Glomerular visceral epithelial cell (primary cell): ENCODE measurements at regions not wholly inside any gene's neighbourhood (a gene's known extent, or its start where the extent isn't known, plus 50 kb on each side); places are given as distances from the start of the nearest gene placed in this dataset.
"Not testable (repeated sequence)": the region's sequence is repeated elsewhere in the genome, so short reads cannot be mapped to it uniquely, and the experiment has no call there.

ENCODE experiments used
- DNase-seq: peaks from one replicate; pipeline ENCODE4 v3.0.0-alpha.2; 2016; ENCODE audit errors: extremely low spot score

DNA sequence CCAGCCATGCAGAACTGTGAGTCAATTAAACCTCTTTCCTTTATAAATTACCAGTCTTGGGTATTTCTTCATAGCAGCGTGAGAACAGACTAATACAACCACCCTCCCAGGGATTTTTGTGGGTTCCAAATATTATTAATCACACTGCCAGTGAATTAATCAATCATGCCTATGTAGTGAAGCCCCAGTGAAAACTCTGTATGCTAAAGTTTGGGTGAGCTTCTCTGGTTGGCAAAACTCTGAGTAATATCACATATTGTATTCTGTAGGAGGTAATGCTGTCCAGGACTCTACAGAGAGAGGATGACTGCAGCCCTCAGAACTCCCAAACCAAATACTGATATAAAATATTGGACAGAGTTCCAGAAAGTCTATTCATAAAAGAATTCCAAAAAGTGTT, 216.9 kb downstream of the RPAP3 start:
- no peak for DNase-seq

DNA sequence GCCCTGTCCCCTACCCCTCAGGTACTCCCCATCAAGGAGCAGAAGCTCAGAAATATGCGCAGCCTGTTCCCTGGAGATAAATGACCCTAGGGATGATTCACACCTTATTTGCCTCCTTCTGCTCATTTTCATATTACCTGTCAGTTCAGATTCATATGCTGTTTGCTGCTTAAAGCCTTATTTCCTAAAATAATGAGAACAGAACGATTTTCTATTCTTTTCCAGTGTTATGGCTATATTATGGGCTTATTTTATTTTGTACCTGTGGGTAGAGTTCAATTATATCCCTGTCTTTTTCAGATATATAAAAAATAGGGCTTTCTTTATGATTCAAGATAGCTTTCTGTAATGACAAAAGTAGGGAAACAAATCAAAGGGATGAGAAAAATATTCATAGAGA, 224.8 kb downstream of the RPAP3 start:
- DNase-seq = no peak

DNA sequence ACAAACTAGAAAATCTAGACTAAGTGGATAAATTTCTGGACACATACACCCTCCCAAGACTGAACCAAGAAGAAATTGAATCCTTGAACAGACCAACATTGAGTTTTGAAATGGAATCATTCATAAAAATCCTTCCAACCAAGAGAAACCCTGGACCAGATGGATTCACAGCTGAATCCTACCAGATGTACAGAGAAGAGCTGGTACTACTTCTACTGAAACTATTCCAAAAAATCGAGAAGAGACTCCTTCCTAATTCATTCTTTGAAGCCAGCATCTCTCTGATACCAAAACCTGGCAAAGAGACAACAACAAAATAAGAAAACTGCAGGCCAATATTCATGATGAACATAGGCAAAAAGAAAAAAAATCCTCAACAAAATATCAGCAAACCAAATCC, 227.4 kb downstream of the RPAP3 start:
- DNase-seq = no peak

DNA sequence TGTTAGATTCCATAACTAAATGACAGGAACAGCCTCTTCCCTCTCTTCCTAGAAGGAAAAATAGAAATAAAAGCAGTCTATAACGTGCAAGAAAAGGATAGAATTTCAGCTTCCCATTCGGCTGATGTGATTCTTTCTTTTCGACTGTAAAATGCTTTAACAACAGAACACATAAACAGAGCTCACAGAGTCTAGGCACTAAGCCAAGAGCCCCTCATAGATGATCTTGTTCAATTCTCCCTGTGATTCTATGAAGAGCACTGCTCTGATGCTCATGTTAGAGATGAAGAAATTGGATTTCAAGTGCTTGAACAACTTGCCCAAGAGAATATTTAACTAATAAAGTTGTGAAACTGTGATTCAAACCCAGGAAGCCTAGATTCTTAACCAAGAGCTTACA, 232.7 kb downstream of the RPAP3 start:
- DNase-seq = no peak

DNA sequence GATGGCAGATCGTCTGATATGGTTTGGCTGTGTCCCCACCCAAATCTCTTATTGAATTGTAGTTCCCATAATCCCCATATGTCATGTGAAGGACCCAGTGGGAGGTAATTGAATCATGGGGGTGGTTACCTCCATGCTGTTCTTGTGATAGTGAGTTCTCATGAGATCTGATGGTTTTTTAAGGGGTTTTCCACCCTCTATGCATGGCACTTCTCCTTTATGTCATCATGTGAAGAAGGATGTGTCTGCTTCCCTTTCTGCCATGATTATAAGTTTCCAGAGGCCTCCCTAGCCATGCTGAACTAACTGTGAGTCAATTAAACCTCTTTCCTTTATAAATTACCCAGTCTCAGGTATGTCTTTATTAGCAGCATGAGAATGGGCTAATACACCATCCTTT, 235.5 kb downstream of the RPAP3 start:
- not testable (repeated sequence) for DNase-seq

- DNase-seq = not testable (repeated sequence)
Observed at GRCh38 chr12:47463918-47464317, 241.9 kb downstream of the RPAP3 start.

GRCh38 chr12:47458279-47458678, 247.6 kb downstream of the RPAP3 start:
- DNase-seq = peak; percentile 64

DNA sequence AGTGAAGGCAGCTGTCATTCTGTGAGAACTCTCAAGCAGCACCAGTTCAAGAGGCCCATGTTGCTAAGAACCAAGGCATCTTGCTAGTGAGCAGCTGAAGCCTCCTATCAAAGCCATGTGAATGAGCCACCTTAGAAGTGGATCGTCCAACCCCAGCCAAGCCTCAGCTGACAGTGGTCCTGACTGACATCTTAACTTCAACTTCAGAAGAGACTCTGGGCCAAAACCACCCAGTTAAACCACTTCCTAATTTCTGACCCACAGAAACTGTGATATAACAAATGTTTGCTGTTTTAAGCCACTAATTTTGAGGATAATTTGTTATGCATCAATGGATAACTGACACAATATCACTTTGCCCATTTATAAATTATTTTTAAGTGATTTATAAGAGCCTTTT, 256.0 kb downstream of the RPAP3 start:
- DNase-seq = no peak

DNA sequence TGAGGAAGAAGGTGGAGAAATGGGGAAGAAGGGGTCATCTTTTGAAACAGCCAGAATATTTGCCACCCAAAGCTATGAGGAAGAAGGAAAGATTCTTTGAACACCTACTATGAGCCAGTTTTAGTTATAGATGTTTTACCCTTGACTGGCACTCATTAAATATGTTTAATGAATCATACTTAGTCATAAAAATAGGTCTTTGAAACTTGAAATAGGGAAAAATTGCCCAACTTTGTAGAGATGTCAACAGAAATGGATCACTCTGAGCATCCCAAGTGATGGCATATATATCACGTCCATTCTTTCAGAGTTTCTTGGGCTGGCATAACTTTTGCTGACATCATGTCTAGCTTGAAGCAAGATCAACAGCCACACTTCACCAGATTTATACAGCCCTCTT, 263.5 kb downstream of the RPAP3 start:
- DNase-seq = no peak

- DNase-seq = no peak
Observed at GRCh38 chr12:47441490-47441889, 264.3 kb downstream of the RPAP3 start.

GRCh38 chr12:47438175-47438574, 267.7 kb downstream of the RPAP3 start:
- no peak for DNase-seq

- DNase-seq = no peak
Observed at GRCh38 chr12:47437570-47437969, 268.3 kb downstream of the RPAP3 start.

- DNase-seq = no peak
Observed at GRCh38 chr12:47433876-47434275, 272.0 kb downstream of the RPAP3 start.

- DNase-seq = not testable (repeated sequence)
Observed at GRCh38 chr12:47426678-47427309, 279.0 kb downstream of the RPAP3 start.

- no peak for DNase-seq
Observed at GRCh38 chr12:47422611-47423010, 283.2 kb downstream of the RPAP3 start.

- DNase-seq = no peak
Observed at GRCh38 chr12:47419497-47419896, 286.3 kb downstream of the RPAP3 start.

- DNase-seq = no peak
Observed at GRCh38 chr12:47417955-47418354, 287.9 kb downstream of the RPAP3 start.

- DNase-seq = no peak
Observed at GRCh38 chr12:47417121-47417520, 288.7 kb downstream of the RPAP3 start.

GRCh38 chr12:47415054-47415453, 290.8 kb downstream of the RPAP3 start:
- DNase-seq = no peak

GRCh38 chr12:47414511-47414910, 291.3 kb downstream of the RPAP3 start:
- DNase-seq = peak; percentile 6

GRCh38 chr12:47413806-47414205, 292.0 kb downstream of the RPAP3 start:
- peak; percentile 15 for DNase-seq

DNA sequence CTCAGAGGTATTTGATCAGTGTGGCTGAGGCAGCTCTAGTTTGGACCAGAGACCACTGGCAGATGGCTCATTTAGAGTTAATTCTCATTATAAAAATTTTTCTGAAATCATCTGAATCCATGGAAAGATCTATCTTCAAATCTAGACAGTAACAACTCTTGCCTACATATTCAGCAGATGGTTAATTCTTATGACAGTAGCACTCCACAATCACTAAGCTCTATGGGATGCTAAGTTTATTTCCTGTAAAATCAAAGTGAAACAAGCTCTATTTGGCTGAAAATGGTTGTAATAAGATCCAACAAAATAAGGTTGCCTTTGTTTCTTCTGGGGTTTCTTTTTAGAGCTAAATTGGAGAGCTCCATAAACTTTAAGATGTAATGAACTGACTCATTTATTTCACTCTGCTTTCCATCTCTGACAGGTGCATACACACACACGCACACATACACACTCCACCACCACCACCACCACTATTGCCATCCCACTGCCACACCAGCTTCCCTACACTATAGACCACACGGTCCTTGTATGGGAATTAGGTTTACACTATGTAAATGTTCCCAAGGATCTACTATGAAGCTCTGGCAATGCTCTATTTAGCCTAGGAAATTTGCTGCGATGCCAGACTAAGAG, 293.1 kb downstream of the RPAP3 start:
- DNase-seq = no peak

- DNase-seq = no peak
Observed at GRCh38 chr12:47411966-47412365, 293.9 kb downstream of the RPAP3 start.

DNA sequence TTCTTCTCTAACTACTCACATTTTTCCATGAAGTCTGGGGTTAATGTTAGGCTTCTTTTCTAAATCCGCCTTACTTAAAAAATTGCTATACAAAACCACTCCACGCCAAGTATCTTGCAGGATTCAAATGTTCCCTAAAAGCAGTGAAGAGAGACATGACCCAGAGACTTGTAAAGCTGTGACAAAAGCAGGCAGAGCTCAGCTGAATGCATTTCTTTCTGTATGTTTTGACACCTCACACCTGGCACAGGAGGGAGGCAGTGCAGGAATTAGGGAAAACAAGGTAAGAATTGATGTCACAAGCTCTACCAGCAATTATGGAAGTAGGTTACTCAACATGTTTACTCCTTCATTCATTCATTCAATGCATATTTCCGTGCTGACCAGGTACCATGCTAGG, 295.0 kb downstream of the RPAP3 start:
- DNase-seq = no peak
